Upper lobe of right lung (tissue), 1 donor: ENCODE measurements at regions not wholly inside any gene's neighbourhood (a gene's known extent, or its start where the extent isn't known, plus 50 kb on each side); places are given as distances from the start of the nearest gene placed in this dataset.

Experiments used
- ATAC-seq: fragments of 200-7000 bp; cut with Tn5 transposase; one replicate; pipeline ENCODE4 v1.9.1; 2020; ENCODE audit warnings: mild to moderate bottlenecking, moderate library complexity
- DNase-seq: peaks from one replicate; pipeline ENCODE4 v3.0.0-alpha.2; 2020
- H3K27ac ChIP-seq: fragments of 200-600 bp; one replicate; pipeline ENCODE4 v1.8.0; 2022
- H3K27me3 ChIP-seq: fragments of 200-600 bp; one replicate; pipeline ENCODE4 v1.8.0; 2022; ENCODE audit warnings: mild to moderate bottlenecking
- H3K36me3 ChIP-seq: fragments of 200-600 bp; one replicate; pipeline ENCODE4 v1.8.0; 2022
- H3K4me1 ChIP-seq: fragments of 200-600 bp; one replicate; pipeline ENCODE4 v1.8.0; 2022
- H3K4me3 ChIP-seq: fragments of 200-600 bp; one replicate; pipeline ENCODE4 v1.8.0; 2022; ENCODE audit warnings: mild to moderate bottlenecking
- H3K9me3 ChIP-seq: fragments of 200-600 bp; one replicate; pipeline ENCODE4 v1.8.0; 2022
- CTCF ChIP-seq: fragments of 200-600 bp; IDR thresholded peaks from one replicate; pipeline ENCODE4 v1.8.0; 2022; ENCODE audit warnings: antibody characterized with exemption
- intact Hi-C: fragments of 100-400 bp; cut with DNase I; formaldehyde crosslinking; loops from one replicate; pipeline ENCODE4 v1.11.0; 2022
- donor health status: DM: no; HTN: yes; CAD: no; lungs with severe emphysema.

DNA sequence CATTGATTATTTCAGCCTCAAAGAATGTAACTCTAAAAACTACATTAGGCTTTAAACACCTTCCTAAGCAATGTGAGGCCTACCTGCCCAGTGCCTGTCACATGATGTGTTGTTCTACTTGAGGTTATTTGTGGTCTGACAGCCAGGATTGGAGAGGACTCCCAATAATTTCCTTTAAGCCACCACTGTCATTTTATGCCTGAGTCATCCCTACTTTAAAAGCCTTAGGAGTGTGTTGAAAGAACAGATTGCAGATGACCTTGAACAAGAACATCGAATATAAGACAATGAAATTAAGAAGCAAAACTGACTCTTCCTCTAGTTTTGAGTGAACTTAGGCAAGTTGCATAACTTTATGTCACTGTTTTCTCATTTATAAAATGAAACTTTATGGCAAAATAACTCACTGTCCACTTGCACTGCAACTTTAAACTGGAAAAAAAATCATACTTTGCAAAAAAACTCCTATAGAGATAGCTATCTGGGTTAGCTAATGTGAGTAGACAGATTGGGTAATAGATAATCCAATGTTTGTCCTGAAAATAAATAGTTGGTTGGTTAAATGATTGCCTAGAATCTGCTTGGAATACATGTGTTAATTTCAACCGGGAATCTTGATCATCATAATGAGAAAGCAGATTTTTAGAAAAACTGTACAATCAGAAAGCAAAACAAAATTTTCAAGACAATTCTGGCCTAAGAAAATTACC is 361.2 kb downstream of the SUCLA2 start:
- TF ChIP-seq CTCF: no peak
- Histone ChIP-seq H3K36me3 (no peaks in the 10 kb centered on the region), H3K27ac (no peak overlapping the region), H3K4me3 (no peak overlapping the region), H3K27me3 (no peaks in the 10 kb centered on the region), H3K4me1 (no peaks in the 10 kb centered on the region), H3K9me3 (no peaks in the 10 kb centered on the region)
- DNase-seq: no peak
- intact Hi-C loops: no loop called here
- ATAC-seq: no peak

- no peak overlapping the region for H3K4me3 ChIP-seq
- H3K4me1 ChIP-seq: no peaks in the 10 kb centered on the region
- ATAC-seq (no peak), DNase-seq (no peak)
- TF ChIP-seq CTCF: no peak
- H3K27ac ChIP-seq: no peak overlapping the region
- H3K9me3 ChIP-seq: no peaks in the 10 kb centered on the region
- no peaks in the 10 kb centered on the region for H3K27me3 ChIP-seq
- intact Hi-C loops: no loop called here
- H3K36me3 ChIP-seq: no peaks in the 10 kb centered on the region
Observed at GRCh38 chr13:47638627-47639026, 362.4 kb downstream of the SUCLA2 start.

DNA sequence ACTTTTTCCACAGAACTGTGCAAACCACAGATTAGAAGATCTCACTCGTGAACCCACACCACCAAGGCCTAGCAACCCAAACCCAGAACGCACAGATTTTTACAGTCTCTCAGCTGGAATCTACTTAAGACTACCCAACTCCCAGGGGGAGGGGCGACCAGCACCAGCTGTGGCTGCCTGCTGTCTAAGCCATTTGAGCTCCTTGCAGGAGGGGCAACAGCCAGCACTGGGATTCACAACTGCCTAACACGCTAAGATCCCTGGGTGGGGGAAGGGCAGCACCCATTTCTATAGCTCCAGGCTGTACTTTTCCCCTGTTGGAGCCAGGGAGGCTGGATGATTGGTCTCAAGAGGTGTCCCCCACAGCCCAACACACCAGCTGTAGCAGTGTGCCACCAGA is 368.8 kb downstream of the SUCLA2 start:
- Histone ChIP-seq H3K27ac (no peak overlapping the region), H3K4me1 (no peaks in the 10 kb centered on the region), H3K27me3 (no peaks in the 10 kb centered on the region), H3K9me3 (no peaks in the 10 kb centered on the region), H3K4me3 (no peak overlapping the region), H3K36me3 (no peaks in the 10 kb centered on the region)
- DNase-seq: no peak
- no peak for ATAC-seq
- TF ChIP-seq CTCF: no peak
- intact Hi-C loops: no loop called here

GRCh38 chr13:47628666-47629065 is 372.4 kb downstream of the SUCLA2 start:
- no peaks in the 10 kb centered on the region for H3K27me3 ChIP-seq
- no peak for TF ChIP-seq CTCF
- no peaks in the 10 kb centered on the region for H3K36me3 ChIP-seq
- no peak for DNase-seq
- no peaks in the 10 kb centered on the region for H3K4me1 ChIP-seq
- intact Hi-C loops: no loop called here
- H3K9me3 ChIP-seq: no peaks in the 10 kb centered on the region
- ATAC-seq: no peak
- H3K4me3 ChIP-seq: no peak overlapping the region
- H3K27ac ChIP-seq: no peak overlapping the region

DNA sequence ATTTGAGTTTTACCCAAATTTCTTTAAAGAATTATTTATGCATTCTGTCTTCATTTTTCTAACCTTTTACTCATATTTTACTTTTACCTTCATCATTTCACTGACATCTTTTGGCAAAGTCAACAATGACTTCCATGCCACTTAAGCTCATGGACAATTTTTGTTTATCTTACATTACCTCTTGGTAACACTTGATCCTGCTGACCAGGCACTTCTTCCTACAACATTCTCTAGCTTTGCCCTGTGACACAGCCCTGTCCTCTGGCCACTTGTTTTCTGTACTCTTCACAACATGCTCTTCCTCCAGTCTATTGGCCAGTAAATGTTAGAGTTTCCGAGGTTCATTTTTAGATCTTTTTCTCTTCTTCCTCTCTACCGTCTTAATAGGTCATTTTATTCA is 377.2 kb downstream of the SUCLA2 start:
- H3K4me1 ChIP-seq: no peaks in the 10 kb centered on the region
- ATAC-seq: no peak
- H3K36me3 ChIP-seq: no peaks in the 10 kb centered on the region
- H3K4me3 ChIP-seq: no peak overlapping the region
- intact Hi-C loops: no loop called here
- no peak for DNase-seq
- TF ChIP-seq CTCF: no peak
- no peaks in the 10 kb centered on the region for H3K9me3 ChIP-seq
- no peak overlapping the region for H3K27ac ChIP-seq
- no peaks in the 10 kb centered on the region for H3K27me3 ChIP-seq

GRCh38 chr13:47621931-47622330 is 379.1 kb downstream of the SUCLA2 start:
- H3K4me3 ChIP-seq: no peak overlapping the region
- ATAC-seq: no peak
- no peaks in the 10 kb centered on the region for H3K4me1 ChIP-seq
- DNase-seq: no peak
- no peak overlapping the region for H3K27ac ChIP-seq
- no peaks in the 10 kb centered on the region for H3K9me3 ChIP-seq
- H3K27me3 ChIP-seq: no peaks in the 10 kb centered on the region
- TF ChIP-seq CTCF: no peak
- intact Hi-C loops: no loop called here
- H3K36me3 ChIP-seq: no peaks in the 10 kb centered on the region
